Cardiac muscle cell (in vitro differentiated cells and primary cell): ENCODE measurements at regions not wholly inside any gene's neighbourhood (a gene's known extent, or its start where the extent isn't known, plus 50 kb on each side); places are given as distances from the start of the nearest gene placed in this dataset.

Source experiments
- DNase-seq, 2 donors: peaks; one replicate each; pipeline versions ENCODE4 v3.0.0 to v3.0.0-alpha.2; 2010 to 2017; ENCODE audit warnings: low read depth in 1 of 2, low spot score in 1 of 2
- H3K27ac ChIP-seq: fragments of 200-600 bp; sonication (generic); 2 replicates; pipeline ENCODE4 v1.5.1; 2016
- H3K27me3 ChIP-seq: fragments of 200-600 bp; sonication (generic); 2 replicates; pipeline ENCODE4 v1.6.0; 2016; ENCODE audit warnings: control low read depth
- H3K36me3 ChIP-seq: fragments of 200-600 bp; sonication (generic); 2 replicates; pipeline ENCODE4 v1.5.1; 2016; ENCODE audit warnings: control low read depth
- H3K4me1 ChIP-seq: fragments of 200-600 bp; sonication (generic); 2 replicates; pipeline ENCODE4 v1.8.1; 2017; ENCODE audit warnings: low read depth, mild to moderate bottlenecking, mixed run types
- H3K4me3 ChIP-seq: fragments of 200-600 bp; sonication (generic); 2 replicates; pipeline ENCODE4 v1.5.1; 2016; ENCODE audit warnings: mild to moderate bottlenecking
- H3K9me3 ChIP-seq: fragments of 200-600 bp; sonication (generic); 2 replicates; pipeline ENCODE4 v1.5.1; 2017; ENCODE audit warnings: low read depth, mild to moderate bottlenecking, control low read depth
- CTCF ChIP-seq: IDR thresholded peaks from 2 replicates; pipeline ENCODE4 v1.5.1; 2012; ENCODE audit warnings: low read depth, mild to moderate bottlenecking, low read length

GRCh38 chr1:59125676-59126320 is 171.1 kb upstream of the FGGY start:
- Histone ChIP-seq H3K9me3 (no peaks in the 10 kb centered on the region), H3K4me1 (no peaks in the 10 kb centered on the region), H3K27me3 (no peaks in the 10 kb centered on the region), H3K27ac (no peak overlapping the region), H3K4me3 (no peak overlapping the region), H3K36me3 (no peaks in the 10 kb centered on the region)
- no peak for DNase-seq
- TF ChIP-seq CTCF = no peak

GRCh38 chr1:59126366-59126765 is 170.5 kb upstream of the FGGY start:
- H3K27ac ChIP-seq = no peak overlapping the region
- TF ChIP-seq CTCF = no peak

GRCh38 chr1:59128239-59128736 is 168.6 kb upstream of the FGGY start:
- DNase-seq = peak in 1 of 2 donors; percentile 48
- TF ChIP-seq CTCF = no peak
- Histone ChIP-seq H3K4me1 (no peaks in the 10 kb centered on the region), H3K4me3 (no peak overlapping the region), H3K9me3 (no peaks in the 10 kb centered on the region), H3K36me3 (no peaks in the 10 kb centered on the region), H3K27ac (no peak overlapping the region), H3K27me3 (no peaks in the 10 kb centered on the region)

More at GRCh38 chr1:59126366-59126765, 170.5 kb upstream of the FGGY start:
- Histone ChIP-seq H3K9me3 (no peaks in the 10 kb centered on the region), H3K27me3 (no peaks in the 10 kb centered on the region), H3K4me3 (no peak overlapping the region), H3K36me3 (no peaks in the 10 kb centered on the region), H3K4me1 (no peaks in the 10 kb centered on the region)
- DNase-seq = no peak

- no peak overlapping the region for H3K27ac ChIP-seq
Measured at GRCh38 chr1:59128784-59129227, 168.1 kb upstream of the FGGY start.

GRCh38 chr1:59132295-59132694 is 164.6 kb upstream of the FGGY start:
- no peak overlapping the region for H3K27ac ChIP-seq
- no peaks in the 10 kb centered on the region for H3K9me3 ChIP-seq
- DNase-seq = no peak
- H3K4me3 ChIP-seq = no peak overlapping the region
- no peaks in the 10 kb centered on the region for H3K36me3 ChIP-seq
- H3K4me1 ChIP-seq = no peaks in the 10 kb centered on the region
- no peaks in the 10 kb centered on the region for H3K27me3 ChIP-seq
- TF ChIP-seq CTCF = no peak

More at GRCh38 chr1:59128784-59129227, 168.1 kb upstream of the FGGY start:
- Histone ChIP-seq H3K27me3 (no peaks in the 10 kb centered on the region), H3K9me3 (no peaks in the 10 kb centered on the region), H3K4me1 (no peaks in the 10 kb centered on the region), H3K36me3 (no peaks in the 10 kb centered on the region), H3K4me3 (no peak overlapping the region)
- no peak for TF ChIP-seq CTCF
- DNase-seq = peak in 1 of 2 donors; percentile 65
